ENCODE measurements at regions not wholly inside any gene's neighbourhood (a gene's known extent, or its start where the extent isn't known, plus 50 kb on each side); places are given as distances from the start of the nearest gene placed in this dataset.

DNA sequence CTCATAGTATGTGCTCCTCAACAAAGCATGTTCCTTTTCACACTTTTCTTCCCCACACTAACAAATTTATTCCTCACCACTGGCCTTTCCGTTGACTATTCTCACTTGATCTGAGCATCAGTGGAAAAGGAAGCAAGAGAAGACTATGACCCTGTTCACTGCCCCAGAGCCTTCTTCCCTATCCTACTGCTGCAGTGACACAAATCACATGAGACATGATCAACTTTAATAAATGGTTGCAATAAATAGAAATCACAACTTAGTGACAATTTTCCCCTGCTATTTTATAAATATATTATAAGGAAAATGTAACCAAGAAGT is 438.7 kb upstream of the SOX9 start:
- no peak for DNase-seq (ENCODE audit: low read depth in 3 of 3)

DNA sequence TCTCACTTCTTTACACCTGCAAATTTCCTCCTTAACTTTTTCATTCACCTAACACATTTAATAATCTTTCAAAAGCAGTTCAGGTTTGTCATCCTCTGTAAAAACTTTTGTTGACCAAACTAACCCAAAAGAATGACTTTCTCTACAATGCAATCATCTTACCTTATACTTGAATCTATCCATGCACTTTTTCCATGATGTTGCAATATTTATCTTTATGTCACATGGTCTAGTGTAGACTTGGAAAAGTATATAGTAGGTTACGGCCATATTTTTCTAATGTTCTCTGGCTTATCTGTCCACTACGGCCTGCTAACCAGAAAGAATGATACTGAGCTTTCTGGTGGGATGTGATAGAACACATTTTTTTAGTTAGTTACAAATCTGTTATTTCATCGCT is 431.0 kb upstream of the SOX9 start:
- DNase-seq (ENCODE audit: low read depth in 3 of 3) = no peak

DNA sequence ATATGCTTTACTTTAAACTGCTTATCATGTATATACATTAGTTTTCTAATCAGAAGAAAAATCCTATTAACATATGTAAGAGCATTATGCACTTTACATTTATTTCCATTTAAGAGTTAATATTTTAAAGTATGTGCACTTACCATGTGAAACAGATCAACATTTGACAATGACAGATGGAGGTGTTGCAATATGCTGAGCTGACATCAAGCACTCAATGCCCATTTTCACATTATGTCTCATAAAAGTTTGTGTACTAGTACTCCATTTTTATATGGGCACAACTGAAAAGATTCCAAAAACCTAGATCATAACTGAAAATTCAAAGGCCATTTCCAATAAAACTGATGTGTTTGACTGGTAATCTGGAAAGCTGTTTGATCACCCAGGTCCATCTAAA is 420.9 kb upstream of the SOX9 start:
- no peak for DNase-seq (ENCODE audit: low read depth in 3 of 3)

DNA sequence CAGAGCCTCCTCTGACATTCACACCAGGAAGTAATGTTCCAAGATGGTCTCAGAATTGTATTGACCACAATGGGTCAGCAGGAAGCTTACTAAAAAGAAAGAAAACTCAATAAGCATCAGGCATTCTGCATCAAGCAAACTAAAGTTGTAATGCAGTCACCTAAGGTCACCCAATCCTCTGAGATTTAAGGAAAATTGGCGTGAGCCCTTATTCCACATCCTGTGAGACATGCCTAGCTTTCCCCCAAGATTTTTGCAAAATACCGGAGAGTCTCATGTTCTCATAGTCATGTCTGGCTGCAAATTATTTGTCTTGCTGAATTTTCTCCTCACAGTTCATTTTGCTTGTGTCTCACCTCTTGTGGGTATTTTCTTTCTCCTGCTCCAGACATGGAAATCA is 417.1 kb upstream of the SOX9 start:
- no peak for DNase-seq (ENCODE audit: low read depth in 3 of 3)

DNA sequence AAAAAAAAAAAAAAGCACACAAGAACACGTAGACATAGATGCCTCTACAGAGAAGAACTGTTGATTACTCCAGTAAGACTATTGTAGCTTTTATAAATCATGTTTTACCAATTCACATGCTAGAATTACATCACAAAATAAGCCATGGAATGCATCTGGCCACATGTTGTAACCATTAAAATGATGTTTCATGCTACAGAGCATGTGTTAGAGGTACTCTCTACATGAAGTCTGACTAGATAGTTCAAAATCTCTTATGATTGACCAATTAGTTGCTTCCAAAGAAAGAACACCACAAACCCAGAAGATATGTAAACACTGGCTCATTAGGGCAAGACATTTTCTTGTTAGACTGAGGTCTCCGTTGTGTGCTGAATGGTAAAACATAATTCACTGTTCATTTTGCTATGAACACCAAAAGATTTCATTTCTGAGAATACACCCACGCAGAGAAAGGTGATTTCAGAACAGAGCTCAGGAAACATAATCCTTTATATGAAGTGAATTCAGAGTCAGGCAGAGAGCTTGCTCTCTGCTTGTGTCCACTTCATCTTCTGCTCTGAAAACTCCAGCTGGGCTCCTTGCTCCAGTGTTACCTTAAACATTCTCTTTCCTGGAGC is 411.4 kb upstream of the SOX9 start:
- no peak for DNase-seq (ENCODE audit: low read depth in 3 of 3)

DNA sequence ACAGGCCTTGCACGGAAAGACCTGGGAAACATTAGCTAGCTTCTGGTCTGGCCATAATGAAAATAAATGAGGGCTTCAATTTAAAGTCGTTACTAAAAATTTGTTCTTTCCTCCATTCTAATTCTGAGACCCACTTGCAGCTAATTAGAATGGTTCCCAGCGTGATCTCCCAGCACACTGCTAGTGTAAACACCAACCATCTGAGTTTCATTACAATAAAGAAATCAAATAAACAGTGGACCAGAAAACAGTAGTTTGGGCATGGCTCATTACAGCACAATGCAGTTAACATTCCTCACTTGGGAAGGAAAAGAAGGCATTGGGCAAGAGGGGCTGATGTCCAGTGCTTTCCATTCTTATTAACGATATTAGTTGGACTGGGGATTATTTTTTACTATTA is 410.9 kb upstream of the SOX9 start:
- no peak for DNase-seq (ENCODE audit: low read depth in 3 of 3)

DNA sequence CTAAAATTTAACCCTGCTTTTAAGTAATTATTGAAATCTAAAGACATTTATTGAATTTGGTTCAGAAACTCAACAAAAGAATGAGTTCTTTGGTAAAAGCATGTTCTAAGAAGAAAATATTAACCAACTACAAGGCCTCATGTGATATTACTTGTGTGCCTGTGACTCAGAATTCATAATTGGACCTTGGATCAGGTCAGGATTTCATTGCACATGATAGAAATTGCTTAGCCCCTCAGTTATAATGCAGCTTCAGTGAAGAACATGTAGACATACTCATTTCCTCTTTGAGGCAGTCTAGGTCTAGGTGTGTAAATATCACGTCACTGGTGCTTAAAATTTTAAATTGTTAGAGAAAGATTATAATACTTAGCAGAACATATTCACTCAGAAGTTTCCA is 410.0 kb upstream of the SOX9 start:
- no peak for DNase-seq (ENCODE audit: low read depth in 3 of 3)

DNA sequence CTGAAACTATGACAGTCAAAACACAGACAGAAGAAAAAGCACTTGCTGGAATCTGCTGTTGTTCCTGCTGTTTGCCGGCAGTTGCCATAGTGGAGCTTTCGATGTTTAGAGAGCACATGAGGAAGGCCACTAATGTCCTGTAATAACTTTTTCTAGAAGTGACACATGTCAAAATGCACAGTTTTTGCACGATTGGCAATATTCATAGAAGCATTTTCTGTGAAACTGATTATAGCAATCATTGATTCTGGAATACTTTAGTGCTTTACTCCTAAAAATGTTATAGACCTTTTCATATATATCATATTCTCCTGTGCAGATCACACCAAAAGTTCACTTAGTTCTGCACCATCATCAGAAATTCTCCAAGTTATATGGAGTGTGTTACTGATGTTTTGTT is 407.0 kb upstream of the SOX9 start:
- DNase-seq (ENCODE audit: low read depth in 3 of 3) = no peak

DNA sequence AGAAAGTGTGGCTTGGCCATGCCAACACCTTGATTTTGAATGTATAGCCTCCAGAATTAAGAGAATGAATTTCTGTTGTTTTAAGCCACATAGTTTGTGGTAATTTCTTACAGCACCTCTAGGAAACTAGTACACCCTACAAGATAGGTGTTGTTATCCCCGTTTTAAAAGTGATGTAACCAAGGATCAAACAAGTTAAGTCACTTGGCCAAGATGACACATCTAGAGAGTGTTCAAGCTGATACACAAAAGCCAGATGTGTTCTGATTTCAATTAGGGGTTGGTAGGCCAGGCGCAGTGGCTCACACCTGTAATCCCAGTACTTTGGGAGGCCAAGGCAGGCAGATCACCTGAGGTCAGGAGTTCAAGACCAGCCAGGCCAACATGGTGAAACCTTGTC is 396.5 kb upstream of the SOX9 start:
- no peak for DNase-seq (ENCODE audit: low read depth in 3 of 3)

DNA sequence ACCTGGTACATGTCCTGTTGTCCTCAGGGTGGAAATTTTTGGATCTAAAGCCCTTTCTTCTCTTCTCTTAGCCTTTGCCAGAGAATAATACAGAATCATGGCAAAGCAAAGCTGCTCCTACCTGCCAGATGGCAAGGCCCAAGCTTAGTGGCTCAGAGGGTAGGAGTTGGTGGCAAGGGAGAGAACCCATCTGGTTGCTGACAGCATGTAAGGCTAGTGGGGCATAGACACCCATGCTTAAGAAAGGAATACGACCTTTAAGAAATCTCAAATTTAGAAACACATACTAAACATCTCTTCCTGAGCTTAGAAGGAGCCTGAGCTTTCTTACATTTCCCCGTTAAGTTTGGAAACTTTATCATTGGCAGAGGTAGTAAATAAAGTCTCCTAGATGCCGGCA is 395.0 kb upstream of the SOX9 start:
- DNase-seq (ENCODE audit: low read depth in 3 of 3) = no peak

DNA sequence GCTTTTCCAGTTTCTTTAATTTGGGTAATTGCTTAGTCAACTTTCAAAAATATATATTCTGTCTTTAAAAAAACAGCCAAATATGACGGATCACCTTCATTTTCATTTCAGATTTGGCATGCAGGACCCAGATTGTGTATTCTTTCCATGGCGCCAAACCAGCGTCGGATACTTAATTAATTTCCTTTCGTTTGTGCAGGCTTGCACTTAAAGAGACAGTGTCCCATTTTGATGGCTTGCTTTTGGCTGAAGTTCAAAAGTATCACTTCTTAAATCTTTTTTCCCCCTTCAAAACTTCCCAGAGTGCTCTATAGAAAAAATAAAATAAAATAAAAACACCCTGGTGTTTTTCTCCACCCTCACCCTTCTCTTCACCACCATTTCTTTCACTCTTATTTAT is 394.5 kb upstream of the SOX9 start:
- DNase-seq (ENCODE audit: low read depth in 3 of 3) = no peak

DNA sequence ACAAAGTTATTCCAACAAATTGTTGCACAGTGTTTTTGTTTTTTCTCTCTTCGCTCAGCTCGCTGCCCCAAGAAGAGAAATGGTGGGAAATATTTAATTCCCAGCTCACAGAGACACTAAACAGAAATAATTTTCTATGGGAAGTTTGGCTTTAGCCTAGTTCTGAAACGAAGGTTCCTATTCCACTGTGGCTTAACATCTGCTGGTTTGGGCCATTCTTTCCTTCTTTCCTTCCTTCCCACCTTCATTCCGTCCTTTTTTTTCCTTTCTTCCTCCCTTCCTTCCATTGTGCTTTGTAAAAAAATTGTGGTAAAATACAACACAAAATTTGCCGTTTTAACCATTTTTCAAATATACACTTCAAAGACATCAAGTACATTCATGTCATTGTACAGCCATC is 393.5 kb upstream of the SOX9 start:
- DNase-seq (ENCODE audit: low read depth in 3 of 3) = no peak

DNA sequence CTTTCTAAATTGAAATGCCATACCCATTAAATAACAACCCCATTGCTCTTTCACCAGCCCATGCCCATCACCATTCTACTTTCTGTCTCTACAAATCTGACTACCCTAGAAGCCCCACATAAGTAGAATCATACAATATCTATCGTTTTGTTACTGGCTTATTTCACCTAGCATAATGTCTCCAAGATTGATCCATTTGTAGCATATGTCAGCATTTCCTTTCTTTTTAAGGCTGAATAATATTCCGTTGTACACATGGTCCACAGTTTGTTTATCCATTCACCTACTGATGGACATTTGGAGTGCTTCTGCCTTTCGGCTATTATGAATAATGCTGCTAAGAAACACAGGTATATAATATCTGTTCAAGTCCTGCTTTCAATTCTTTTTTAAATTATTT is 393.1 kb upstream of the SOX9 start:
- DNase-seq (ENCODE audit: low read depth in 3 of 3) = no peak

DNA sequence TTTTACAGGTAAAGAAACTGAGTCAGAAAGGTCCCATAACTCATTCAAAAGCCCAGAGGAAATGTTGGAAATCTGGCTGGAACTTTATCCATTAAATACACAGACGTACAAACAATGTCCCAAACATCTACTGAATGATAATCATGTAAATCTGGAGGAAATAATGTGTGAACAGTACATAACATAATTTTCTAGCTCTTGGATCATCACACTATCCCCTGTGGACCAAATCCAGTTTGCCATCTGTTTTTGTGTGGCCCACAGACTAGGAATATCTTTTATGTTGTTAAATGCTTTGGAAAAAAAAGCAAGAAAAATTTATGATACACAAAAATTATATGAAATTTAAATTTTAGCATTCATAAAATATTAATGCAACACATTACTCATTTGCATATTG is 389.9 kb upstream of the SOX9 start:
- no peak for DNase-seq (ENCODE audit: low read depth in 3 of 3)

DNA sequence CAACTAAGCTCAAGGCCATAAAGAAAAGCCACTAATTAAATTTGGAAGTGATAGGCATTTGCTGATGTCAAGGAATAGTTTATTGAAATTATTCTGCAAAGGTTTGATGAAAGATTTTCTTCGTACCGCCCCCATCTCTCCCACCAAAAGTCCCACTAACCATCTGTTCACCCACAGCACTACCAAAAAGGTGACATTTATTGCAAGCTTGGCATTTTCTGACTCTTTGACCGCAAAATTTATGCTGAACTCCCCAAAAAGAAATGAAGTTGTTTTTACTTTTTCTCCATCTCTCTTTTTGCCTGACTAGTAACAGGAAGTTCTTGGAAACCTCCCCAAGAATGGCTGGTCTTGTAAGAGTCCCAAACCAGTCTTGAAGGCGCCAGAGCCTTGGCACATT is 384.9 kb upstream of the SOX9 start:
- DNase-seq (ENCODE audit: low read depth in 3 of 3) = no peak

DNA sequence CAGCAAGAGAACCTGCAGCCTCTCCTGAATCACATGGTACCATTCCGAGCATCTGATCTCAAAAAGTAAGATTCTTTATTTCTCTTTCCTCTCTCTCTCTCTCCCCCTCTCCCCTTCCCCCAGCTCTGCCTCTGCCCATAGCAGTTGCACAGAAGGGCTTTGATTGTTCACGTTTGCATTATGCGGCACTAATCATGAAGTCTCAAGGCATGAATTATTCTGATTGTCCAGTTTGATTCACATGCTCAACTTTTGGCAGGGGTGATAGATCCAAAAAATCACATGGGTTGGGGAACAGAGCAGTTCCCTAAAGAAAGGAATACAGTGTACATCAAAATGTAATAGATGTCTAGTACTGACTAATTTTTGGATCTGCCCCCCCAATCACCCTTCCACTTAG is 380.0 kb upstream of the SOX9 start:
- DNase-seq (ENCODE audit: low read depth in 3 of 3) = no peak

DNA sequence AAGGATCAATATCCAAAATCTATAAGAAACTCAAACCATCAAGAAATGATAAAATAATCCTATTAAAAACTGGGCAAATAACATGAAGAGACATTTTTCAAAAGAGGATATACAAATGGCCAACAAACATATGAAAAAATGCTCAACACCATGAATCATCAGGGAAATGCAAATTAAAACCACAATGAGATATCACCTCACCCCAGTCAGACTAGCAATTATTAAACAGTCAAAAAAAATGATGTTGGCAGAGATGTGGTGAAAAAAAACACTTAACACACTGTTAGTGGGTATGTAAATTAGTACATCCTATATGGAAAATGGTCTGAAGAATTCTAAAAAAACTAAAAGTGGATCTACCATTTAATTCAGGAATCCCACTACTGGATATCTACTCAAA is 379.0 kb upstream of the SOX9 start:
- no peak for DNase-seq (ENCODE audit: low read depth in 3 of 3)

DNA sequence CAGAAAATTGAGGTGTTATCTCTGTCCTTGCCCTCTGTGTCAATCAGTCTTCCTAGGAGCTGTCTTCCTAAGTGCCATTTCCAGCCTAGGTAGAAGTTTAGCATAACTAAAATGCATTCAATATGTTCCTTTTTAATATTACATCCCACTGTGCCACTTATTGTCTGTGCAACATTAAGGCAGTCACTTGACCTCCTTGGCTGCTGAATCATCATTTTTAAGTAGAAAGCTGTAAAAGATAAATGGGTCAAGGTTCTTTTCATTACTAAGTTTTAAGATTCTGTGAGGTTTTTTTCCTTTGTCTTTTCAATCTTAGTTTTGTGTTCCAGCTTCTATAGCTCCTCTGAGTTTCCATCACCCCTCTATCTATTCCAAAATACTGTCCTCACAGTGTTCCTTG is 371.9 kb upstream of the SOX9 start:
- DNase-seq (ENCODE audit: low read depth in 3 of 3) = no peak

DNA sequence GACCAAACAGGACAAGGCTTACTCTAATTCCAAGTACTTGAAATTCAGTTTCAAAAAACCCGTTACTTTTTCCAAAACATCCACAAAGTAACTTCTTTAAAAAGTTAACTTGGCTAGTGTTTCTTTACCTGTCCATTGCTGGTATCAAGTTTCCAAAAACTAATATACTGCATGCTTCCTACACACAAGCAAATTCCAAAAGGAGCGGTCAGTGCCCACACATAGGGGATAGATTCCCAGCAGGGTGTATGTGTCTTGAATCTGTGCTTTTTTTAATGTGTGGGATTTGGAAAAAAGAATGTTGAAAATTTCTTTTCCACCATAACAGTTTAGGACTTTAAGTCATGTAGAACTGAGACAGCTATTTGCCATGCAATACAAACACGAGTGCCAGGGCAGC is 367.8 kb upstream of the SOX9 start:
- DNase-seq (ENCODE audit: low read depth in 3 of 3) = no peak

DNA sequence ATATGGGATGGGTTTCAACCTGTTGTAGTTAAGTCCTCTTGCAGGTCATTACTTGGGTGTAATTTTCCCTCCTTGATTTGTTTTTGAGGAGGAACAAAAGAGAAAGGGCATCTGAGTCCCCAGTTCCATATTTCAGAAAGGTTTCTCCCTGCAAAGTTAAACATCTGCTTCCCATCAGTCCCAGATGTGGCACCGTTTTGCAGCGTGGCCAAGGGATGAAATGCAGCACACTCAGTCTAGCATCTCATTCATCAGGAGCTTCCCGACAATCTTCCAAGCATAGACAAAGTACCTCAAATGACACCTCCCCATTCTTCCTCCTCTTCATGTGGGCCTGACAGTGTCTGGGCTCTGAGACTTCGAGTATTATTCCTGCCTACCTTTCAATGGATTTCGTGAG is 363.7 kb upstream of the SOX9 start:
- DNase-seq (ENCODE audit: low read depth in 3 of 3) = no peak

DNA sequence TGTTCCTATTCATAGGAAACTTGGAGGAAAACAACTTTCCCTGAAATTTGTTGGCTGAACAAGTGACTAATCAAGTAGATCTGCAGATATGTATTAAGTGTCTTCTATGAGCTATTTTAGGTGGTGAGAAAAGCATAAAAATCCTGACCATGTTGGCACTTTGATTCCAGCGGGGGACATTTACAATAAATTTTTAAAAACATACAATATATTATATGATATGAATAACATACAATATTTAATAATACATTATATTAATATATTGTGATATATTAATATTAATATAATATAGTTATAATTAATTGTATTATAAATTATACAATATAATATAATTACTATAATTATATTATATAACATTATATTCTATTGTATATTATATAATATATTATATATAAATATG is 362.9 kb upstream of the SOX9 start:
- no peak for DNase-seq (ENCODE audit: low read depth in 3 of 3)

DNA sequence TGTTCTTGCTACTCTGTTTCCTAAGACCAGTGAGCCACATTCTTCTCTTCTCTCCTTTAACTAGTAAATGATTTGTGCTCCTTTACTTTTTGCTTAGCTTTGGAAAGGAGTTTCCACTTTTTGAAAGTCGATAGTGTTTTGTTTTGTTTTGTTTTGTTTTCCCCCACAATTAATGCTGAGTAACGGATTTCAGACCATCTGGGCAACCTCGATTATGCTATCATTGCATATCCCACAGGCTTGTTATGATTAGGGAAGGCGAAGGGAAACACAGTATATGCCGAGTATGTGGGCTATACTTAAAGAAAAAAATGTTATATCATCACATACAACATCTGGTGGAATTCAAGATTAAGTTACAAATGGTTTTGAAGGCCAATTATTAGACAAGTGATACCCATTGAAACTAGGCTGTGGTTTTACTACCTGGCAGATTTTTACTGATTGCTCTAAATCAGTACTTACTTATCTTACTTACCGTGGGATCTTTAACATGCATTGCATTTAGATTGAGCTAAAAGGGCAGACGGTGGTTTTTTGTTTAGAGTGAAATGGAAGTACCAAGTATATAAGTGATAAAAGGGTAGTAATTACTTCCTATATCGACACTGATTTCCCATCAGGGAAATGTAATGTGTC is 361.3 kb upstream of the SOX9 start:
- DNase-seq (ENCODE audit: low read depth in 3 of 3) = no peak

DNA sequence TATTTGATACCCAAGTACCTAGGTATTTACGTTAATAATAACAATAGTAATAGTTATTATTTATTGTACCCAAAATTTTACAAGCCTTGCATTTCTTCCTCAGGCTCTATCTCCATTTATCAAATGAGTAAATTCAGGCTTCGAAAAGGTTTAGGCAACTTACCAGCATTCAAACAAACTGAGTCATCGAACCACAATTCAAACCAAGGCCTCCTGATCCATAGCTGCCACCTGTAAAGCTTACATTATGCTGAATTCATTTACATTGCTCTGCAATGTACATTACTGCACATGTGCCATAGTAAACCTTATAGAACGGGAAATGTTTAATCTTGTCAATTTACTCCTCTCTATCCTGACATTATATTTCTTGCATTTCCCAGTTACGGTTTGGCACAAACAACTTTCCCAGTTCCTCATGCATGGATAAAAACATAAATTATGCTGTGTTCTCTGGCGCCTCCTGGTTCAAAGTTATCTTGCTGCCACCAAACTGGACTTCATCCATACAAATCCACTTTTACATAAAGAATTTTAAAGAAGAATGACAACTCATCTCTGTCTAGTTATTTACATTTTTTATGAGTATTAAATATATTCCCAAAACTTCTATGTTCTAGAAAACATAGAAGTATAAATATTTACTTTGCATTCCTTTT is 360.6 kb upstream of the SOX9 start:
- no peak for DNase-seq (ENCODE audit: low read depth in 3 of 3)

DNA sequence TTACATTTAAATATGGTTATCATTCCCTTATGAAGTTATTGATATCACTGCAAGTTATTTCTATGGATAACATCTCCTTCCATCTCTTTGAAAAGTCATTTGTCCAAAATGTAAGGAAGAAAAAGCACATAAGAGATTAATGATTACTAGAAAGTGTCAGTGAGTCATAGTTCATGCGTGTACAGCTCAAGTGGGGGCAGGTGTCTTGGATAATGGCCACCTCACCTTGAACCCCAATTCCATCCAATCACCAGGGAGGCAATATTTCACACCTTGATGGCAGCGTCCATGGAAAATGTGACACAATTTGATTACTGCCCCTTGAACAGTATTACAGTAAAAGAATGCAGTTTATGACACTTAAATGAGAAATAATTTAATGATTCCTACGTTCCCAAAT is 358.3 kb upstream of the SOX9 start:
- DNase-seq (ENCODE audit: low read depth in 3 of 3) = no peak

Data from stimulated activated CD4-positive, alpha-beta T cell treated with anti-CD3 and anti-CD28 coated beads, TNF-alpha, amount 100 ng/mL, for 24 hours (primary cell).